ENCODE measurements at regions not wholly inside any gene's neighbourhood (a gene's known extent, or its start where the extent isn't known, plus 50 kb on each side); places are given as distances from the start of the nearest gene placed in this dataset.

GRCh38 chrX:40164751-40165150 is 67.0 kb upstream of the BCOR start:
- no peak overlapping the region for H3K27ac ChIP-seq
- TF ChIP-seq, protein P1, sequence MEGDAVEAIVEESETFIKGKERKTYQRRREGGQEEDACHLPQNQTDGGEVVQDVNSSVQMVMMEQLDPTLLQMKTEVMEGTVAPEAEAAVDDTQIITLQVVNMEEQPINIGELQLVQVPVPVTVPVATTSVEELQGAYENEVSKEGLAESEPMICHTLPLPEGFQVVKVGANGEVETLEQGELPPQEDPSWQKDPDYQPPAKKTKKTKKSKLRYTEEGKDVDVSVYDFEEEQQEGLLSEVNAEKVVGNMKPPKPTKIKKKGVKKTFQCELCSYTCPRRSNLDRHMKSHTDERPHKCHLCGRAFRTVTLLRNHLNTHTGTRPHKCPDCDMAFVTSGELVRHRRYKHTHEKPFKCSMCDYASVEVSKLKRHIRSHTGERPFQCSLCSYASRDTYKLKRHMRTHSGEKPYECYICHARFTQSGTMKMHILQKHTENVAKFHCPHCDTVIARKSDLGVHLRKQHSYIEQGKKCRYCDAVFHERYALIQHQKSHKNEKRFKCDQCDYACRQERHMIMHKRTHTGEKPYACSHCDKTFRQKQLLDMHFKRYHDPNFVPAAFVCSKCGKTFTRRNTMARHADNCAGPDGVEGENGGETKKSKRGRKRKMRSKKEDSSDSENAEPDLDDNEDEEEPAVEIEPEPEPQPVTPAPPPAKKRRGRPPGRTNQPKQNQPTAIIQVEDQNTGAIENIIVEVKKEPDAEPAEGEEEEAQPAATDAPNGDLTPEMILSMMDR (conservative IDR thresholded peaks at IDR 0.05): no peak

- peak overlapping the region; percentile 97 for H3K27ac ChIP-seq
- TF ChIP-seq, protein P1 (conservative IDR thresholded peaks at IDR 0.05): peak; percentile 72
Measured at GRCh38 chrX:40158036-40158706, 60.4 kb upstream of the BCOR start.

- peak overlapping the region; percentile 97 for H3K27ac ChIP-seq
- TF ChIP-seq, protein P1 (conservative IDR thresholded peaks at IDR 0.05): no peak
Measured at GRCh38 chrX:40157228-40158035, 59.7 kb upstream of the BCOR start.

- peak overlapping the region; percentile 97 for H3K27ac ChIP-seq
- TF ChIP-seq, protein P1 (conservative IDR thresholded peaks at IDR 0.05): no peak
Measured at GRCh38 chrX:40156470-40157227, 58.9 kb upstream of the BCOR start.

GRCh38 chrX:40155589-40156469 is 58.1 kb upstream of the BCOR start:
- TF ChIP-seq, protein P1 (conservative IDR thresholded peaks at IDR 0.05): no peak
- H3K27ac ChIP-seq: peak overlapping the region; percentile 97

DNA sequence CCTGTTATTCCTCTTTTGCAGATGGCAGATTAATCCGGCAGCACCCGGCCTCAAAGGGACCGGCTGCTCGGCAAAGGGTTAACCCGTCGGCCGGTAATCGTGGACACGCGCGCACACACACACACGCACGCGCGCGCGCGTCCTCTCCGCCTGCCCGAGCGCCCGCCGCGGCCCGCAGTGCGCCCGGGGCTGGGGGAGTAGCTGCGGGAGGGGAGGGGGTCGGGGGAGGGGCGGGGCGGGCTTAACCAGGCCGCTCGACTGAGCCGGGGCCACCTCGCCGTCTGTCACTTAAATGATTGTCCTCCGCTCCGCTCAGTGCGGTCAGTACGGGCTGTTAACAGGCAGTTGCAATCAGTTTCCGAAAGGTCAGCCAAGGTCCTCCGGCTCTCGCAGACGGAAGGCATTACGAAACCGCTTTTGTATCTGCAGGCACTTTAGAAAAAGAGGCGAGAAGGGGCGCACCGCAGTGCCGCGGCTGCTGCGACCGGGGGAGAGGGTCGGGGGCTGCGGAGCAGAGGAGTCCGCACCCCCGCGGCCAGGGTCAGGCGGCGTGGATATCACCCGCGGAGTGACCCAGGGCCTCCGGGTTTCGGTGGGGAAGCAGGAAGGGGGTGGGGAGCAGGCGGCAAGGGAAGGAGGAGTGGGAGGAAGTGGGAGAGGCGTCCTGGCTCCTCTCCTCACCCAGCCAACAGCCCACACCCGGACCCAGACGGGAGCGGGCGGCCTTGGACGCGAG is 57.3 kb upstream of the BCOR start:
- H3K27ac ChIP-seq: peak overlapping the region; percentile 97
- TF ChIP-seq, protein P1 (conservative IDR thresholded peaks at IDR 0.05): no peak

All from VCaP (cell line).